A549 (cell line): ENCODE measurements at regions not wholly inside any gene's neighbourhood (a gene's known extent, or its start where the extent isn't known, plus 50 kb on each side); places are given as distances from the start of the nearest gene placed in this dataset.

Experiments
- CBX8 ChIP-seq: fragments of 200-600 bp; sonication (generic); IDR thresholded peaks from 2 replicates; pipeline ENCODE4 v1.6.1; 2016
- CTCF ChIP-seq: fragments of >200 bp; sonication (Bioruptor Twin); formaldehyde crosslinking; IDR thresholded peaks from 3 replicates; pipeline ENCODE4 v1.5.1; 2016
- MAFK ChIP-seq: fragments of 450-650 bp; IDR thresholded peaks from 2 replicates; pipeline ENCODE4 v1.6.1; 2014; ENCODE audit not compliant: partially characterized antibody
- MAX ChIP-seq: IDR thresholded peaks from 2 replicates; pipeline ENCODE4 v1.6.1; 2012

GRCh38 chr6:133106934-133107333, 134.2 kb upstream of the EYA4 start:
- TF ChIP-seq CTCF (no peak), CBX8 (no peak), MAFK (no peak), MAX (no peak)
